ENCODE measurements at regions not wholly inside any gene's neighbourhood (a gene's known extent, or its start where the extent isn't known, plus 50 kb on each side); places are given as distances from the start of the nearest gene placed in this dataset.

- TF ChIP-seq CTCF (IDR thresholded peaks at IDR 0.05), result no peak
- ChIA-PET CTCF (no interaction called here), POLR2A (no interaction called here)
- H3K4me3 Mint-ChIP-seq, result no peak overlapping the region
- H3K9me3 Mint-ChIP-seq, result peaks cover 9% of the 10 kb centered on the region
- ATAC-seq (ENCODE audit: low read depth) (no peak), DNase-seq (no peak)
- H3K27ac Mint-ChIP-seq, result no peak overlapping the region
- intact Hi-C loops (cut with micrococcal nuclease), result no loop called here
- H3K27me3 Mint-ChIP-seq, result no peaks in the 10 kb centered on the region
- H3K36me3 Mint-ChIP-seq (ENCODE audit: low read depth), result no peaks in the 10 kb centered on the region
- H3K4me1 Mint-ChIP-seq, result no peaks in the 10 kb centered on the region
These were observed 1133.0 kb downstream of the VRK1 start for GRCh38 chr14:97930166-97930565.

- intact Hi-C loops (cut with micrococcal nuclease), result no loop called here
- Mint-ChIP-seq H3K4me3 (no peak overlapping the region), H3K9me3 (peaks cover 8% of the 10 kb centered on the region), H3K36me3 (ENCODE audit: low read depth) (no peaks in the 10 kb centered on the region), H3K27ac (no peak overlapping the region), H3K4me1 (no peaks in the 10 kb centered on the region), H3K27me3 (no peaks in the 10 kb centered on the region)
- no peak for DNase-seq
- POLR2A ChIA-PET, result no interaction called here
- TF ChIP-seq CTCF (IDR thresholded peaks at IDR 0.05), result no peak
- CTCF ChIA-PET, result no interaction called here
- ATAC-seq (ENCODE audit: low read depth), result no peak
These were observed 1134.1 kb downstream of the VRK1 start for GRCh38 chr14:97931273-97931672.

- Mint-ChIP-seq H3K4me1 (no peaks in the 10 kb centered on the region), H3K9me3 (peaks cover 3% of the 10 kb centered on the region), H3K36me3 (ENCODE audit: low read depth) (no peaks in the 10 kb centered on the region), H3K27ac (no peak overlapping the region), H3K4me3 (no peak overlapping the region), H3K27me3 (no peaks in the 10 kb centered on the region)
- no peak for DNase-seq
- intact Hi-C loops (cut with micrococcal nuclease), result no loop called here
- POLR2A ChIA-PET, result no interaction called here
- CTCF ChIA-PET, result no interaction called here
- no peak for TF ChIP-seq CTCF (IDR thresholded peaks at IDR 0.05)
- no peak for ATAC-seq (ENCODE audit: low read depth)
These were observed 1145.7 kb downstream of the VRK1 start for GRCh38 chr14:97942921-97943320.

- Mint-ChIP-seq H3K4me3 (no peak overlapping the region), H3K4me1 (no peaks in the 10 kb centered on the region), H3K27ac (no peak overlapping the region), H3K27me3 (no peaks in the 10 kb centered on the region), H3K9me3 (peaks cover 3% of the 10 kb centered on the region), H3K36me3 (ENCODE audit: low read depth) (no peaks in the 10 kb centered on the region)
- POLR2A ChIA-PET, result no interaction called here
- DNase-seq, result no peak
- intact Hi-C loops (cut with micrococcal nuclease), result no loop called here
- TF ChIP-seq CTCF (IDR thresholded peaks at IDR 0.05), result no peak
- no peak for ATAC-seq (ENCODE audit: low read depth)
- CTCF ChIA-PET, result no interaction called here
These were observed 1146.4 kb downstream of the VRK1 start for GRCh38 chr14:97943619-97944018.

- Mint-ChIP-seq H3K27ac (no peak overlapping the region), H3K4me1 (no peaks in the 10 kb centered on the region), H3K9me3 (peaks cover 3% of the 10 kb centered on the region), H3K4me3 (no peak overlapping the region), H3K36me3 (ENCODE audit: low read depth) (no peaks in the 10 kb centered on the region), H3K27me3 (no peaks in the 10 kb centered on the region)
- DNase-seq (no peak), ATAC-seq (ENCODE audit: low read depth) (no peak)
- POLR2A ChIA-PET, result no interaction called here
- intact Hi-C loops (cut with micrococcal nuclease), result no loop called here
- no peak for TF ChIP-seq CTCF (IDR thresholded peaks at IDR 0.05)
- CTCF ChIA-PET, result no interaction called here
These were observed 1147.2 kb downstream of the VRK1 start for GRCh38 chr14:97944380-97944779.

Data from activated B cell treated with CpG ODN at 0.5 μM for 24 hours (primary cell).